ENCODE measurements at regions not wholly inside any gene's neighbourhood (a gene's known extent, or its start where the extent isn't known, plus 50 kb on each side); places are given as distances from the start of the nearest gene placed in this dataset.

GRCh38 chr17:69743091-69743490 is 328.6 kb downstream of the MAP2K6 start:
- TF ChIP-seq POLR2A (IDR thresholded peaks at IDR 0.05) (no peak), CTCF (IDR thresholded peaks at IDR 0.05) (no peak)
- Histone ChIP-seq H3K4me3 (no peak overlapping the region), H3K27ac (no peak overlapping the region), H3K27me3 (no peaks in the 10 kb centered on the region), H3K4me1 (no peaks in the 10 kb centered on the region), H3K36me3 (ENCODE audit: low read depth, missing control alignments) (no peaks in the 10 kb centered on the region), H3K9me3 (no peaks in the 10 kb centered on the region)
- intact Hi-C loops (cut with DNase I; ENCODE audit: low total_unique reads), result no loop called here
- DNase-seq, result no peak
- 83 to 92% methylated on average over 2 to 3 of the region's 3 CpGs for WGBS, 2 donors

GRCh38 chr17:69744512-69745070 is 330.1 kb downstream of the MAP2K6 start:
- H3K27ac ChIP-seq, result peak overlapping the region in 1 of 2 donors; percentile 19
- no peaks in the 10 kb centered on the region for H3K27me3 ChIP-seq
- H3K4me1 ChIP-seq, result no peaks in the 10 kb centered on the region
- TF ChIP-seq POLR2A (IDR thresholded peaks at IDR 0.05) (no peak), CTCF (IDR thresholded peaks at IDR 0.05) (no peak)
- intact Hi-C loops (cut with DNase I; ENCODE audit: low total_unique reads), result no loop called here
- DNase-seq, result peak; percentile 27
- H3K9me3 ChIP-seq, result no peaks in the 10 kb centered on the region
- H3K4me3 ChIP-seq, result no peak overlapping the region
- 36 to 53% methylated on average over 5 of the region's 5 CpGs for WGBS, 2 donors
- no peaks in the 10 kb centered on the region for H3K36me3 ChIP-seq (ENCODE audit: low read depth, missing control alignments)

- WGBS, 2 donors, result 76 to 80% methylated on average over 3 of the region's 3 CpGs
- no peaks in the 10 kb centered on the region for H3K27me3 ChIP-seq
- intact Hi-C loops (cut with DNase I; ENCODE audit: low total_unique reads), result no loop called here
- H3K9me3 ChIP-seq, result no peaks in the 10 kb centered on the region
- no peak for TF ChIP-seq POLR2A (IDR thresholded peaks at IDR 0.05)
- TF ChIP-seq CTCF (IDR thresholded peaks at IDR 0.05), result no peak
- no peak for DNase-seq
- no peak overlapping the region for H3K4me3 ChIP-seq
- H3K4me1 ChIP-seq, result no peaks in the 10 kb centered on the region
- H3K36me3 ChIP-seq (ENCODE audit: low read depth, missing control alignments), result no peaks in the 10 kb centered on the region
- H3K27ac ChIP-seq, result no peak overlapping the region
Observed at GRCh38 chr17:69749911-69750310, 325.1 kb upstream of the KCNJ16 start.

- Histone ChIP-seq H3K9me3 (no peaks in the 10 kb centered on the region), H3K4me1 (no peaks in the 10 kb centered on the region), H3K27ac (no peak overlapping the region), H3K36me3 (ENCODE audit: low read depth, missing control alignments) (no peaks in the 10 kb centered on the region), H3K27me3 (no peaks in the 10 kb centered on the region), H3K4me3 (no peak overlapping the region)
- intact Hi-C loops (cut with DNase I; ENCODE audit: low total_unique reads), result no loop called here
- TF ChIP-seq POLR2A (IDR thresholded peaks at IDR 0.05), result no peak
- TF ChIP-seq CTCF (IDR thresholded peaks at IDR 0.05), result no peak
- 82 to 85% methylated on average over 7 of the region's 7 CpGs for WGBS, 2 donors
- no peak for DNase-seq
Observed at GRCh38 chr17:69757688-69758430, 317.2 kb upstream of the KCNJ16 start.

- intact Hi-C loops (cut with DNase I; ENCODE audit: low total_unique reads), result no loop called here
- no peaks in the 10 kb centered on the region for H3K4me1 ChIP-seq
- no peaks in the 10 kb centered on the region for H3K36me3 ChIP-seq (ENCODE audit: low read depth, missing control alignments)
- no peak overlapping the region for H3K27ac ChIP-seq
- DNase-seq, result no peak
- no peaks in the 10 kb centered on the region for H3K9me3 ChIP-seq
- H3K27me3 ChIP-seq, result no peaks in the 10 kb centered on the region
- 92 to 100% methylated on average over 1 of the region's 1 CpG for WGBS, 2 donors
- no peak for TF ChIP-seq POLR2A (IDR thresholded peaks at IDR 0.05)
- H3K4me3 ChIP-seq, result no peak overlapping the region
Observed at GRCh38 chr17:69760562-69760961, 314.5 kb upstream of the KCNJ16 start.

All from testis (tissue), 2 donors.